ENCODE measurements at regions not wholly inside any gene's neighbourhood (a gene's known extent, or its start where the extent isn't known, plus 50 kb on each side); places are given as distances from the start of the nearest gene placed in this dataset.

- Histone ChIP-seq H3K4me3 (ENCODE audit: low read depth, low read length) (no peak overlapping the region), H3K27ac (ENCODE audit: low read depth, low read length) (no peak overlapping the region), H3K27me3 (ENCODE audit: control insufficient read depth, insufficient read depth, low read length) (no peaks in the 10 kb centered on the region), H3K9me3 (ENCODE audit: control insufficient read depth, insufficient read depth, low read length) (no peaks in the 10 kb centered on the region; the same call in 1 of the 2 replicates)
- ChIA-PET CTCF (no interaction called here), POLR2A (no interaction called here)
- TF ChIP-seq, protein P1, sequence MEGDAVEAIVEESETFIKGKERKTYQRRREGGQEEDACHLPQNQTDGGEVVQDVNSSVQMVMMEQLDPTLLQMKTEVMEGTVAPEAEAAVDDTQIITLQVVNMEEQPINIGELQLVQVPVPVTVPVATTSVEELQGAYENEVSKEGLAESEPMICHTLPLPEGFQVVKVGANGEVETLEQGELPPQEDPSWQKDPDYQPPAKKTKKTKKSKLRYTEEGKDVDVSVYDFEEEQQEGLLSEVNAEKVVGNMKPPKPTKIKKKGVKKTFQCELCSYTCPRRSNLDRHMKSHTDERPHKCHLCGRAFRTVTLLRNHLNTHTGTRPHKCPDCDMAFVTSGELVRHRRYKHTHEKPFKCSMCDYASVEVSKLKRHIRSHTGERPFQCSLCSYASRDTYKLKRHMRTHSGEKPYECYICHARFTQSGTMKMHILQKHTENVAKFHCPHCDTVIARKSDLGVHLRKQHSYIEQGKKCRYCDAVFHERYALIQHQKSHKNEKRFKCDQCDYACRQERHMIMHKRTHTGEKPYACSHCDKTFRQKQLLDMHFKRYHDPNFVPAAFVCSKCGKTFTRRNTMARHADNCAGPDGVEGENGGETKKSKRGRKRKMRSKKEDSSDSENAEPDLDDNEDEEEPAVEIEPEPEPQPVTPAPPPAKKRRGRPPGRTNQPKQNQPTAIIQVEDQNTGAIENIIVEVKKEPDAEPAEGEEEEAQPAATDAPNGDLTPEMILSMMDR (IDR thresholded peaks at IDR 0.05; ENCODE audit: low read depth, low read length), result no peak
- DNase-seq (ENCODE audit: low read depth, low spot score), result no peak
Observed at GRCh38 chr2:88827821-88828220, 136.3 kb downstream of the RPIA start.

DNA sequence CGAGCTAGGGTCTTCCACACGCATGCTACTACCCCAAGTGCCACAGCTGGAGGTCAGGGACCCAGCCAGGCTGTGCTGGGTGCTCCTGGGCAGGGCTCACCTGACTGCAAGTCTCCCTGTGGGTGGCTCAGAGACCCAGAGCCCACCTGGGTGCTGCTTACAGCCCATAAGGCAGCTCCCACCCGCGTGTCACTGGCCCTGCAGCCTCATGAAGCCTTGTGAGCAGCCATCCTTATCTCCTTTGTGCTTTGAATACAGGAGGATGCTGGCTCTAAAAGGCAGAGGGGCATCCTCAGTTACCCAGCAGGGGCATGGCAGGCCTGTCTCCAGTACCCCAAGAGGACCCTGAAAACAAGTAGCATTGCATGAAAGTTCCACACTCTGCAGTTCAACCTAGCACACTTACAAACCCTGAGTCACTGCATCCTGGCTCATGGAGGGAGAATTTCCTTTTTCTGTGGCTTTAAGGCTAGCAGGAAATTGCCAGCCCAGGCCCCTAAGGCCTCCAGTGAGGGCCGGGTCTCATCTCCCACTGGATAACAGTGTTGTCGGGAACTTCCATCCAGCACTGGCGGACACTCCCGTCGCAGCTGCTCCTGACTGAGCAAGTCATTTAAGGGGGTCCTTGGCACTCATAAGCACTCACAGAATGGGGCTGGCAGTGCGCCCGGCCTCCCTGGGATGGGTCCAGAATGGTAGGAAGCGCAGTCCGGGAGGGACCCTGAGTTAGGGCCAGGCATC, 137.1 kb downstream of the RPIA start:
- TF ChIP-seq, protein P1 (IDR thresholded peaks at IDR 0.05; ENCODE audit: low read depth, low read length), result no peak
- Histone ChIP-seq H3K27me3 (ENCODE audit: control insufficient read depth, insufficient read depth, low read length) (no peaks in the 10 kb centered on the region), H3K4me3 (ENCODE audit: low read depth, low read length) (no peak overlapping the region), H3K27ac (ENCODE audit: low read depth, low read length) (no peak overlapping the region), H3K9me3 (ENCODE audit: control insufficient read depth, insufficient read depth, low read length) (no peaks in the 10 kb centered on the region; the same call in 1 of the 2 replicates)
- POLR2A ChIA-PET, result no interaction called here
- CTCF ChIA-PET, result no interaction called here
- no peak for DNase-seq (ENCODE audit: low read depth, low spot score)

- TF ChIP-seq, protein P1 (IDR thresholded peaks at IDR 0.05; ENCODE audit: low read depth, low read length), result no peak
Observed at GRCh38 chr2:88829607-88830463, 138.4 kb downstream of the RPIA start.

DNA sequence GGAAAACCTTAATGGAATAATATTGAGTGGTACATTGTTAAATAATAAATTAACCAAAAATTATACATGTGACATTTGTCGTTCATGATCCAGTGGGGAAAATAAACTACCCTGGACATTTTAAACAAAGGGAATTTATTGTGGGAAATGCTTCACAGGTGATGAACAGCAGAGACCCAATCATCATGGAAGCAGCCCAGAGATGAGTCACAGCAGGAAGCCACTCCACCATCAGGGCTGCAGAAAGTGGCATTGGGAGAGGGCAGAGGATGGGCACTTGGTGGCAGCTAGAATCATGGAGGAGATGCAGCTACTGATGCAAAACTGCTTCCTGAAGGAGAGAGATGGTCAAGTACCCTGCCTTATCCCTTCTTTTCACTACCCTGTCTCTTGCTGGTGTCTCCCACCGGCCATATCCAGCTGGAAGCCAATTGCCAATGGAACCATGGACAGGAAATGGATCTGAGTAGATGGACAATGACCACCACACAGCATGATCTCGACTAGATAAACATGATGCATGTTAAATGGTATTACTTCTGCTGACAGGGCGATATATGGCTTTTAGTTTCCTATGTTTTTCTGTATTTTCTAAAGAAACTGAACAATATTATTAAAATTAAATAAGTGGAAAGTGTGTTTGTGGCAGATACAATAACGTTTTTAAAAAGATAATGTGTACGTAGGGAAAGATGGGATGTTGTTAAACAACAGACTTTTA, 139.8 kb downstream of the RPIA start:
- no peak for DNase-seq (ENCODE audit: low read depth, low spot score)
- no peaks in the 10 kb centered on the region; the same call in 1 of the 2 replicates for H3K9me3 ChIP-seq (ENCODE audit: control insufficient read depth, insufficient read depth, low read length)
- ChIA-PET CTCF (interaction anchor here (1.5 kb wide), 1 partner anchor 11 kb away, joined by 3 read pairs; no protein-coding TSS in a partner anchor), POLR2A (no interaction called here)
- no peak overlapping the region for H3K4me3 ChIP-seq (ENCODE audit: low read depth, low read length)
- no peak overlapping the region for H3K27ac ChIP-seq (ENCODE audit: low read depth, low read length)
- TF ChIP-seq, protein P1 (IDR thresholded peaks at IDR 0.05; ENCODE audit: low read depth, low read length), result no peak
- H3K27me3 ChIP-seq (ENCODE audit: control insufficient read depth, insufficient read depth, low read length), result no peaks in the 10 kb centered on the region

More at GRCh38 chr2:88829607-88830463, 138.4 kb downstream of the RPIA start:
- no peak for DNase-seq (ENCODE audit: low read depth, low spot score)
- ChIA-PET POLR2A (no interaction called here), CTCF (no interaction called here)
- Histone ChIP-seq H3K4me3 (ENCODE audit: low read depth, low read length) (no peak overlapping the region), H3K27me3 (ENCODE audit: control insufficient read depth, insufficient read depth, low read length) (no peaks in the 10 kb centered on the region), H3K27ac (ENCODE audit: low read depth, low read length) (no peak overlapping the region), H3K9me3 (ENCODE audit: control insufficient read depth, insufficient read depth, low read length) (no peaks in the 10 kb centered on the region; the same call in 1 of the 2 replicates)

All from AG04450 (cell line).